Liver (tissue), 8 donors: ENCODE measurements at regions not wholly inside any gene's neighbourhood (a gene's known extent, or its start where the extent isn't known, plus 50 kb on each side); places are given as distances from the start of the nearest gene placed in this dataset.

Experiments
- DNase-seq: peaks from one replicate; pipeline ENCODE4 v3.0.0-alpha.2; 2017; ENCODE audit warnings: low spot score
- H3K27ac ChIP-seq, 2 donors: one replicate each; pipeline ENCODE4 v1.7.0; 2013; ENCODE audit warnings: inconsistent platforms in 2 of 2, low read length in 2 of 2, control low read depth in 1 of 2, low read depth in 1 of 2, mild to moderate bottlenecking in 1 of 2
- H3K27me3 ChIP-seq, 4 donors: one replicate each; pipeline versions ENCODE4 v1.6.1 to v1.7.0; 2013; ENCODE audit warnings: low read length in 3 of 4, inconsistent platforms in 1 of 4, mild to moderate bottlenecking in 1 of 4, moderate library complexity in 1 of 4; ENCODE audit not compliant: control insufficient read depth in 4 of 4, insufficient read depth in 4 of 4
- H3K36me3 ChIP-seq, 4 donors: one replicate each; pipeline versions ENCODE4 v1.6.1 to v1.7.0; 2013; ENCODE audit warnings: low read length in 3 of 4, mild to moderate bottlenecking in 3 of 4, low read depth in 1 of 4, moderate library complexity in 1 of 4; ENCODE audit not compliant: control insufficient read depth in 4 of 4, insufficient read depth in 3 of 4
- H3K4me1 ChIP-seq, 4 donors: one replicate each; pipeline versions ENCODE4 v1.6.1 to v1.7.0; 2013; ENCODE audit warnings: low read length in 3 of 4, mild to moderate bottlenecking in 3 of 4, moderate library complexity in 1 of 4; ENCODE audit not compliant: control insufficient read depth in 4 of 4, insufficient read depth in 4 of 4
- H3K4me3 ChIP-seq, 3 donors: one replicate each; pipeline versions ENCODE4 v1.6.1 to v1.7.0; 2013; ENCODE audit warnings: low read length in 3 of 3, control low read depth in 1 of 3, low read depth in 1 of 3, mild to moderate bottlenecking in 1 of 3
- H3K9ac ChIP-seq, 2 donors: one replicate each; pipeline ENCODE4 v1.7.0; 2013; ENCODE audit warnings: low read length in 2 of 2, mild to moderate bottlenecking in 2 of 2, moderate library complexity in 2 of 2, control low read depth in 1 of 2, low read depth in 1 of 2
- H3K9me3 ChIP-seq, 4 donors: one replicate each; pipeline versions ENCODE4 v1.6.1 to v1.7.0; 2013; ENCODE audit warnings: low read length in 3 of 4; ENCODE audit not compliant: control insufficient read depth in 4 of 4
- ATF3 ChIP-seq: IDR thresholded peaks from 2 replicates; pipeline ENCODE4 v1.6.1; 2016; ENCODE audit warnings: antibody characterized with exemption
- EGR1 ChIP-seq, 2 donors: IDR thresholded peaks; 2 replicates each; pipeline ENCODE4 v1.6.1; 2016 to 2018; ENCODE audit warnings: antibody characterized with exemption in 2 of 2, low read depth in 2 of 2
- FOXA1 ChIP-seq: IDR thresholded peaks from 2 replicates; pipeline ENCODE4 v1.6.1; 2016; ENCODE audit warnings: antibody characterized with exemption
- FOXA2 ChIP-seq: IDR thresholded peaks from 2 replicates; pipeline ENCODE4 v1.6.1; 2016; ENCODE audit warnings: antibody characterized with exemption
- GABPA ChIP-seq, 2 donors: IDR thresholded peaks in 1 of 2; conservative IDR thresholded peaks in 1 of 2; 2 replicates each; pipeline ENCODE4 v1.6.1; 2016; ENCODE audit warnings: antibody characterized with exemption in 2 of 2, mild to moderate bottlenecking in 1 of 2, moderate library complexity in 1 of 2
- HNF4A ChIP-seq, 2 donors: conservative IDR thresholded peaks; 2 replicates each; pipeline ENCODE4 v1.6.1; 2016; ENCODE audit warnings: antibody characterized with exemption in 2 of 2, mild to moderate bottlenecking in 2 of 2
- HNF4G ChIP-seq: IDR thresholded peaks from 2 replicates; pipeline ENCODE4 v1.6.1; 2016; ENCODE audit warnings: antibody characterized with exemption
- JUND ChIP-seq, 2 donors: IDR thresholded peaks; 2 replicates each; pipeline ENCODE4 v1.6.1; 2016; ENCODE audit warnings: antibody characterized with exemption in 2 of 2
- NR2F2 ChIP-seq: IDR thresholded peaks from 2 replicates; pipeline ENCODE4 v1.6.1; 2016; ENCODE audit warnings: antibody characterized with exemption
- RAD21 ChIP-seq, 2 donors: IDR thresholded peaks; 2 replicates each; pipeline ENCODE4 v1.6.1; 2016; ENCODE audit warnings: antibody characterized with exemption in 2 of 2, mild to moderate bottlenecking in 2 of 2
- RXRA ChIP-seq, 2 donors: IDR thresholded peaks; 2 replicates each; pipeline ENCODE4 v1.6.1; 2017 to 2018; ENCODE audit warnings: antibody characterized with exemption in 2 of 2, mild to moderate bottlenecking in 1 of 2
- SP1 ChIP-seq: IDR thresholded peaks from 2 replicates; pipeline ENCODE4 v1.6.1; 2018; ENCODE audit warnings: antibody characterized with exemption, mild to moderate bottlenecking
- TAF1 ChIP-seq: conservative IDR thresholded peaks from 2 replicates; pipeline ENCODE4 v1.6.1; 2016; ENCODE audit warnings: antibody characterized with exemption, mild to moderate bottlenecking
- YY1 ChIP-seq: IDR thresholded peaks from 2 replicates; pipeline ENCODE4 v1.6.1; 2016; ENCODE audit warnings: antibody characterized with exemption, mild to moderate bottlenecking
- WGBS: extraction: QIAGEN DNeasy Blood & Tissue Kit; methylation state at CpG from one replicate; pipeline ENCODE4 v1.1.7; 2013; 5-methylcytosine and 5-hydroxymethylcytosine counted together
- TF ChIP-seq, protein P1 (sequence below): IDR thresholded peaks from 2 replicates; pipeline ENCODE4 v1.6.1; 2016; ENCODE audit warnings: antibody characterized with exemption
- TF ChIP-seq, protein P2 (sequence below): fragments of 150-350 bp; IDR thresholded peaks from 2 replicates; pipeline ENCODE4 v1.5.1; 2017; ENCODE audit warnings: improper control_type of control experiment, low read depth, low read length; ENCODE audit not compliant: missing input control
- TF ChIP-seq, protein P3 (sequence below): IDR thresholded peaks from 2 replicates; pipeline ENCODE4 v1.6.1; 2016; ENCODE audit warnings: antibody characterized with exemption, mild to moderate bottlenecking
- donor health status: healthy.
- donor health status: healthy.
- donor health status: healthy.
- donor health status: healthy.
- donor health status: healthy.

DNA sequence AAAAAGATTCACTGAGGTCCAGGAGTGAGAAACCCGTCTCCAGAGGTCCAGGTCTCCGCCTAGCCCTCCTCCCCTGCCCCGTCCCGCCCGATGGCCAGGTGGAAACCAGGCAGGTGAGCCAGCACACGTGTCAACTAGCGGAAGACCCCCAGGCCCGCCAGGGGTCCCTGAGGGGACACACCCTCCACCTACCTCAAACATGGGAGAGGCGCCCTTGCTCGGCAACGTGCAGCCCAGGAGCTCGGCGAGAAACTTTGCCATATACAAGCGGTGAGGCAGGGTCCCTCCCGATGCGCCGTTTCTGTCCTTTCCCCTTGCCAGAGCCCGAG, 330.0 kb downstream of the HNRNPD start:
- DNase-seq: peak; percentile 33
- TF ChIP-seq EGR1 (IDR thresholded peaks at IDR 0.05; ENCODE audit: low read depth in 2 of 2) (no peak), HNF4G (no peak), RAD21 (IDR thresholded peaks at IDR 0.05) (no peak), RXRA (IDR thresholded peaks at IDR 0.05) (no peak), FOXA1 (no peak), FOXA2 (no peak), GABPA (IDR thresholded peaks at IDR 0.05 in 1 of 2, conservative IDR thresholded peaks at IDR 0.05 in 1 of 2) (no peak), YY1 (no peak), TAF1 (no peak), NR2F2 (no peak), HNF4A (conservative IDR thresholded peaks at IDR 0.05) (no peak)
- TF ChIP-seq, protein P1, sequence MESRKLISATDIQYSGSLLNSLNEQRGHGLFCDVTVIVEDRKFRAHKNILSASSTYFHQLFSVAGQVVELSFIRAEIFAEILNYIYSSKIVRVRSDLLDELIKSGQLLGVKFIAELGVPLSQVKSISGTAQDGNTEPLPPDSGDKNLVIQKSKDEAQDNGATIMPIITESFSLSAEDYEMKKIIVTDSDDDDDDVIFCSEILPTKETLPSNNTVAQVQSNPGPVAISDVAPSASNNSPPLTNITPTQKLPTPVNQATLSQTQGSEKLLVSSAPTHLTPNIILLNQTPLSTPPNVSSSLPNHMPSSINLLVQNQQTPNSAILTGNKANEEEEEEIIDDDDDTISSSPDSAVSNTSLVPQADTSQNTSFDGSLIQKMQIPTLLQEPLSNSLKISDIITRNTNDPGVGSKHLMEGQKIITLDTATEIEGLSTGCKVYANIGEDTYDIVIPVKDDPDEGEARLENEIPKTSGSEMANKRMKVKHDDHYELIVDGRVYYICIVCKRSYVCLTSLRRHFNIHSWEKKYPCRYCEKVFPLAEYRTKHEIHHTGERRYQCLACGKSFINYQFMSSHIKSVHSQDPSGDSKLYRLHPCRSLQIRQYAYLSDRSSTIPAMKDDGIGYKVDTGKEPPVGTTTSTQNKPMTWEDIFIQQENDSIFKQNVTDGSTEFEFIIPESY: no peak
- TF ChIP-seq, protein P2, sequence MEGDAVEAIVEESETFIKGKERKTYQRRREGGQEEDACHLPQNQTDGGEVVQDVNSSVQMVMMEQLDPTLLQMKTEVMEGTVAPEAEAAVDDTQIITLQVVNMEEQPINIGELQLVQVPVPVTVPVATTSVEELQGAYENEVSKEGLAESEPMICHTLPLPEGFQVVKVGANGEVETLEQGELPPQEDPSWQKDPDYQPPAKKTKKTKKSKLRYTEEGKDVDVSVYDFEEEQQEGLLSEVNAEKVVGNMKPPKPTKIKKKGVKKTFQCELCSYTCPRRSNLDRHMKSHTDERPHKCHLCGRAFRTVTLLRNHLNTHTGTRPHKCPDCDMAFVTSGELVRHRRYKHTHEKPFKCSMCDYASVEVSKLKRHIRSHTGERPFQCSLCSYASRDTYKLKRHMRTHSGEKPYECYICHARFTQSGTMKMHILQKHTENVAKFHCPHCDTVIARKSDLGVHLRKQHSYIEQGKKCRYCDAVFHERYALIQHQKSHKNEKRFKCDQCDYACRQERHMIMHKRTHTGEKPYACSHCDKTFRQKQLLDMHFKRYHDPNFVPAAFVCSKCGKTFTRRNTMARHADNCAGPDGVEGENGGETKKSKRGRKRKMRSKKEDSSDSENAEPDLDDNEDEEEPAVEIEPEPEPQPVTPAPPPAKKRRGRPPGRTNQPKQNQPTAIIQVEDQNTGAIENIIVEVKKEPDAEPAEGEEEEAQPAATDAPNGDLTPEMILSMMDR: no peak
- Histone ChIP-seq H3K9me3 (no peaks in the 10 kb centered on the region), H3K36me3 (no peaks in the 10 kb centered on the region), H3K9ac (no peak overlapping the region), H3K4me1 (peaks cover 5 to 17% (median 8%) of the 10 kb centered on the region in 4 donors), H3K27ac (no peak overlapping the region), H3K27me3 (peaks cover 0 to 8% (median 4%) of the 10 kb centered on the region in 4 donors), H3K4me3 (peak overlapping the region in 1 of 3 donors; percentile 62)
- WGBS: 5% methylated on average over 18 of the region's 18 CpGs

GRCh38 chr4:82043081-82043808, 330.5 kb downstream of the HNRNPD start:
- Histone ChIP-seq H3K27me3 (peaks cover 0 to 8% (median 4%) of the 10 kb centered on the region in 4 donors), H3K4me1 (peaks cover 5 to 17% (median 8%) of the 10 kb centered on the region in 4 donors), H3K36me3 (no peaks in the 10 kb centered on the region), H3K9ac (no peak overlapping the region), H3K27ac (no peak overlapping the region), H3K9me3 (no peaks in the 10 kb centered on the region), H3K4me3 (peak overlapping the region in 1 of 3 donors; percentile 62)
- 20% methylated on average over 12 of the region's 12 CpGs for WGBS
- peak; percentile 38 for DNase-seq
- TF ChIP-seq HNF4G (no peak), YY1 (no peak), SP1 (no peak), GABPA (IDR thresholded peaks at IDR 0.05 in 1 of 2, conservative IDR thresholded peaks at IDR 0.05 in 1 of 2) (no peak), RXRA (IDR thresholded peaks at IDR 0.05) (no peak), EGR1 (IDR thresholded peaks at IDR 0.05; ENCODE audit: low read depth in 2 of 2) (no peak), NR2F2 (no peak), JUND (IDR thresholded peaks at IDR 0.05) (no peak), ATF3 (no peak), TAF1 (no peak), FOXA2 (no peak), HNF4A (conservative IDR thresholded peaks at IDR 0.05) (no peak)
- TF ChIP-seq, protein P2: no peak
- TF ChIP-seq, protein P3, sequence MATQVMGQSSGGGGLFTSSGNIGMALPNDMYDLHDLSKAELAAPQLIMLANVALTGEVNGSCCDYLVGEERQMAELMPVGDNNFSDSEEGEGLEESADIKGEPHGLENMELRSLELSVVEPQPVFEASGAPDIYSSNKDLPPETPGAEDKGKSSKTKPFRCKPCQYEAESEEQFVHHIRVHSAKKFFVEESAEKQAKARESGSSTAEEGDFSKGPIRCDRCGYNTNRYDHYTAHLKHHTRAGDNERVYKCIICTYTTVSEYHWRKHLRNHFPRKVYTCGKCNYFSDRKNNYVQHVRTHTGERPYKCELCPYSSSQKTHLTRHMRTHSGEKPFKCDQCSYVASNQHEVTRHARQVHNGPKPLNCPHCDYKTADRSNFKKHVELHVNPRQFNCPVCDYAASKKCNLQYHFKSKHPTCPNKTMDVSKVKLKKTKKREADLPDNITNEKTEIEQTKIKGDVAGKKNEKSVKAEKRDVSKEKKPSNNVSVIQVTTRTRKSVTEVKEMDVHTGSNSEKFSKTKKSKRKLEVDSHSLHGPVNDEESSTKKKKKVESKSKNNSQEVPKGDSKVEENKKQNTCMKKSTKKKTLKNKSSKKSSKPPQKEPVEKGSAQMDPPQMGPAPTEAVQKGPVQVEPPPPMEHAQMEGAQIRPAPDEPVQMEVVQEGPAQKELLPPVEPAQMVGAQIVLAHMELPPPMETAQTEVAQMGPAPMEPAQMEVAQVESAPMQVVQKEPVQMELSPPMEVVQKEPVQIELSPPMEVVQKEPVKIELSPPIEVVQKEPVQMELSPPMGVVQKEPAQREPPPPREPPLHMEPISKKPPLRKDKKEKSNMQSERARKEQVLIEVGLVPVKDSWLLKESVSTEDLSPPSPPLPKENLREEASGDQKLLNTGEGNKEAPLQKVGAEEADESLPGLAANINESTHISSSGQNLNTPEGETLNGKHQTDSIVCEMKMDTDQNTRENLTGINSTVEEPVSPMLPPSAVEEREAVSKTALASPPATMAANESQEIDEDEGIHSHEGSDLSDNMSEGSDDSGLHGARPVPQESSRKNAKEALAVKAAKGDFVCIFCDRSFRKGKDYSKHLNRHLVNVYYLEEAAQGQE: no peak
- TF ChIP-seq, protein P1: no peak
